Testis (tissue), 2 donors: ENCODE measurements at regions not wholly inside any gene's neighbourhood (a gene's known extent, or its start where the extent isn't known, plus 50 kb on each side); places are given as distances from the start of the nearest gene placed in this dataset.

Experiments used
- POLR2A ChIP-seq: fragments of 450-650 bp; IDR thresholded peaks from one replicate; pipeline ENCODE4 v1.6.1; 2017; ENCODE audit warnings: antibody characterized with exemption, mild to moderate bottlenecking, moderate library complexity
- TF ChIP-seq, protein P1 (sequence below), 3 experiments: fragments of 450-650 bp in 2 of 3; fragments of 200-600 bp in 1 of 3; sonication (generic) in 1 of 3; IDR thresholded peaks; one replicate each; pipeline ENCODE4 v1.5.1; 2016 to 2019; ENCODE audit warnings: antibody characterized with exemption in 3 of 3, mild to moderate bottlenecking in 2 of 3, moderate library complexity in 1 of 3

DNA sequence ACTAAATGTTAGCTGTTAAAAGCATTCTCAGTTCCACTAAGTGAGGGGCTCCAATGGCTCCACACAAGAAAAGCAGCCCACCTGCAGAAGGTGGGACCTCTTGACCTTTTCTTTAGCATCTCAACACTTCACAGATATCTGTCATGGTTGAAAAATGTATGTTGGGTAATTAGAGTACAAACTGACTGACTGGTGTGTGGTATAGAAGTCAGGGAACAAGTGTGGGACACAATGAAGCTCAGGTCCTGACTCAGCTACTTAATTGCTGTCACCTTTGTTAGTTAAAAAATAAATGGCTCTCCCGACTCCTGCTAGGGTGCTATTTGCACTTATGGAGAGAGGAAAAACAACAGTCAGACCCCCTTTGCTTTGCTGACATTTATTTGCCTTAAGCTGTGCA lies 299.0 kb downstream of the TTC6 start:
- TF ChIP-seq, protein P1, sequence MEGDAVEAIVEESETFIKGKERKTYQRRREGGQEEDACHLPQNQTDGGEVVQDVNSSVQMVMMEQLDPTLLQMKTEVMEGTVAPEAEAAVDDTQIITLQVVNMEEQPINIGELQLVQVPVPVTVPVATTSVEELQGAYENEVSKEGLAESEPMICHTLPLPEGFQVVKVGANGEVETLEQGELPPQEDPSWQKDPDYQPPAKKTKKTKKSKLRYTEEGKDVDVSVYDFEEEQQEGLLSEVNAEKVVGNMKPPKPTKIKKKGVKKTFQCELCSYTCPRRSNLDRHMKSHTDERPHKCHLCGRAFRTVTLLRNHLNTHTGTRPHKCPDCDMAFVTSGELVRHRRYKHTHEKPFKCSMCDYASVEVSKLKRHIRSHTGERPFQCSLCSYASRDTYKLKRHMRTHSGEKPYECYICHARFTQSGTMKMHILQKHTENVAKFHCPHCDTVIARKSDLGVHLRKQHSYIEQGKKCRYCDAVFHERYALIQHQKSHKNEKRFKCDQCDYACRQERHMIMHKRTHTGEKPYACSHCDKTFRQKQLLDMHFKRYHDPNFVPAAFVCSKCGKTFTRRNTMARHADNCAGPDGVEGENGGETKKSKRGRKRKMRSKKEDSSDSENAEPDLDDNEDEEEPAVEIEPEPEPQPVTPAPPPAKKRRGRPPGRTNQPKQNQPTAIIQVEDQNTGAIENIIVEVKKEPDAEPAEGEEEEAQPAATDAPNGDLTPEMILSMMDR (IDR thresholded peaks at IDR 0.05), result no peak
- no peak for TF ChIP-seq POLR2A
